Activated T-helper 2 cell treated with anti-CD3 and anti-CD28 coated beads, Interferon-gamma antibody, Interleukin-2, Interleukin-4, amounts not matched to agents 10 μg/mL and 5 μg/mL and 100 μg/mL, durations not matched to agents 14 hours and 24 hours and 36 hours (primary cell): ENCODE measurements at regions not wholly inside any gene's neighbourhood (a gene's known extent, or its start where the extent isn't known, plus 50 kb on each side); places are given as distances from the start of the nearest gene placed in this dataset.

Source experiments
- DNase-seq: peaks from one replicate; pipeline ENCODE4 v3.0.0; 2021; ENCODE audit warnings: low spot score
- H3K27ac Mint-ChIP-seq: one replicate; pipeline ENCODE4 v1.8.0; 2021; ENCODE audit warnings: mixed read lengths
- H3K27me3 Mint-ChIP-seq: one replicate; pipeline ENCODE4 v1.8.0; 2021; ENCODE audit warnings: low read depth, mixed read lengths
- H3K36me3 Mint-ChIP-seq: one replicate; pipeline ENCODE4 v1.8.0; 2021; ENCODE audit warnings: low read depth, mixed read lengths
- H3K4me1 Mint-ChIP-seq: one replicate; pipeline ENCODE4 v1.8.0; 2021; ENCODE audit warnings: low read depth, mixed read lengths
- H3K4me3 Mint-ChIP-seq: one replicate; pipeline ENCODE4 v1.8.0; 2021; ENCODE audit warnings: low read depth, mild to moderate bottlenecking, moderate library complexity, mixed read lengths
- H3K9me3 Mint-ChIP-seq: one replicate; pipeline ENCODE4 v1.8.0; 2021; ENCODE audit warnings: mixed read lengths
- intact Hi-C: fragments of 100-400 bp; cut with micrococcal nuclease; formaldehyde crosslinking; loops from one replicate; pipeline ENCODE4 v1.15.1; 2023

- no peak overlapping the region for H3K27ac Mint-ChIP-seq
- peaks cover 78% of the 10 kb centered on the region for H3K27me3 Mint-ChIP-seq
- DNase-seq: no peak
- peaks cover 13% of the 10 kb centered on the region for H3K4me1 Mint-ChIP-seq
- H3K36me3 Mint-ChIP-seq: no peaks in the 10 kb centered on the region
- H3K9me3 Mint-ChIP-seq: no peaks in the 10 kb centered on the region
- H3K4me3 Mint-ChIP-seq: no peak overlapping the region
- intact Hi-C loops: no loop called here
Measured at GRCh38 chr5:138662599-138662998, 87.4 kb upstream of the HSPA9 start.

DNA sequence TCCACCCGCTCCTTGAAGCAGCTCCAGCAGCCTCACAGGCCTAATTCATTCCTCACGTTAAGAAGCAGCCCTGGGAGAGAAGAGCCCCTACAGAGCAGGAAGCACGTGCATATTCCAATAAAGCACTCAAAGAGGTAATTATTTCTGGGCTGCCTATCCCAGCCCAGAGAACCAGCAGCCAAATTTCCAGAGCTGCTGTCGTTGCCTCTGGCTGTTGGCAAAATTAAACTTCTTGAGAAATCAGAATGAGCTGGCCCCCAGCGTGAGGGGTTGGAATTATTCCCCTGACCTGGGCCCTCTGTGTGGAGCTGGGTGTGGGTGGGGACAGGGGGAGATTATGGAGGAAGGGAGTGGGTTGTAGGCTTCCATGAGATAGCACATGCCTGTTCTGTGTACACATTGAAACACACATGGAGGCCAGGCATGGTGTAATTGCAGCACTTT lies 86.8 kb upstream of the HSPA9 start:
- H3K27me3 Mint-ChIP-seq: peaks cover 81% of the 10 kb centered on the region
- intact Hi-C loops: no loop called here
- peaks cover 12% of the 10 kb centered on the region for H3K4me1 Mint-ChIP-seq
- no peaks in the 10 kb centered on the region for H3K9me3 Mint-ChIP-seq
- no peak overlapping the region for H3K27ac Mint-ChIP-seq
- no peak overlapping the region for H3K4me3 Mint-ChIP-seq
- H3K36me3 Mint-ChIP-seq: no peaks in the 10 kb centered on the region
- DNase-seq: no peak

DNA sequence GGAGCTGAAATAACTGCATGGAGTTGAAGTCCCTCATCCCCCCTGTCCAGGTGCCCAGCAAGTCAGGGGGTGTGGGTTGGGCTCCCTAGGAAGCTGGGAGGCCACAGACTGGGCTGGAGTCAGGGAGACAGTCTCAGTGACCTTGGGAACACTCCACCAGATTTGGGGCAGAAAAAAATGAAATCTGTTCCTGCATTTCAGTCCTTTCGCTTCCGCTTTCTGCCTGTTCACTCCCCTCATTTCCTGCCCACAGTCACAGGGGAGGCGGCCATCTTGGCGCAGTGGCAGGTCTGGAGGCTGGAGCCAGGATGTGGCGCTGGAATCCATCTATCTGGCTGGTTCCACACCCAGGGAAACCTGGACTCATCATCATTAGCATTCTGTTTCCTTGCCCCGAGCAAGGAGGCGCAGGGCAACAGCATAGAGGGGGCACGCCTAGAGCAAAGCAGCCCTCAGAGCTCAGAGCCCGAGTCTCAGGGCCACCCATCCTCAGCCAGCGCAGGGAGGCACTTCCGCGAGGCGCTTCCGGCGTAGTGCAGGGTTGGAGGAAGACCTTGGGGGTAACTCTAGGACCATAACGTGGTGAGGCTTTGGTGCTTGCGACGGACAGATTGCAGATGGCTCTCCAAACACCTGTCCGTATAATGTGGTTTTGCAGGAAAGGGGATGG lies 86.2 kb upstream of the HSPA9 start:
- intact Hi-C loops: no loop called here
- Mint-ChIP-seq H3K4me3 (no peak overlapping the region), H3K4me1 (peaks cover 12% of the 10 kb centered on the region)

DNA sequence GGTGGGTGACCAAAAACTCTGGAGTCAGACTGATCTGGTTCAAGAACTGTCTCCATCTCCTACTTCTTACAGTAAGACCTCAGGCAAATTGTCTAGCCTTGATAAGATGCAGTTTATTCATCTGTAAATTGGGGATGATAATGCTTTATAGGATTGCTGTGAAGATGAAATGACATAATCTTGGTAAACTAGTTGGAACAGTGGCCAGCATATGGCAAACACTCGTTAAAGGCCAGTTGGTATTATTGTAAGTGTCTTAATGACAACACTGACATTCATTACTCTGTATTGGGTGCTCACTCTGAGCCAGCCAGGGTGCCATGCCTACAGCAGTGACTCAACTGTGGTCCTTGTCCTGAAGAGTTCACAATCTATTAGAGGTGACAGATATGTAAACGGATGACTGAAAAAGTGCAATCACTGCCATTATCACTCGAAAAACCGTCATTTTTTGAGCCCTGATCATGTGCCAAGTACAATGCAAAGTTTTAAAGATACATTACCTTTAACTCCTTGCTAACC lies 84.9 kb upstream of the HSPA9 start:
- peaks cover 82% of the 10 kb centered on the region for H3K27me3 Mint-ChIP-seq
- no peaks in the 10 kb centered on the region for H3K9me3 Mint-ChIP-seq
- no peaks in the 10 kb centered on the region for H3K36me3 Mint-ChIP-seq
- intact Hi-C loops: no loop called here
- no peak overlapping the region for H3K27ac Mint-ChIP-seq
- no peak for DNase-seq
- H3K4me3 Mint-ChIP-seq: no peak overlapping the region
- peaks cover 19% of the 10 kb centered on the region for H3K4me1 Mint-ChIP-seq

More for the DNA sequence above, 86.2 kb upstream of the HSPA9 start:
- Mint-ChIP-seq H3K9me3 (no peaks in the 10 kb centered on the region), H3K36me3 (no peaks in the 10 kb centered on the region), H3K27me3 (peaks cover 81% of the 10 kb centered on the region), H3K27ac (no peak overlapping the region)
- DNase-seq: no peak

DNA sequence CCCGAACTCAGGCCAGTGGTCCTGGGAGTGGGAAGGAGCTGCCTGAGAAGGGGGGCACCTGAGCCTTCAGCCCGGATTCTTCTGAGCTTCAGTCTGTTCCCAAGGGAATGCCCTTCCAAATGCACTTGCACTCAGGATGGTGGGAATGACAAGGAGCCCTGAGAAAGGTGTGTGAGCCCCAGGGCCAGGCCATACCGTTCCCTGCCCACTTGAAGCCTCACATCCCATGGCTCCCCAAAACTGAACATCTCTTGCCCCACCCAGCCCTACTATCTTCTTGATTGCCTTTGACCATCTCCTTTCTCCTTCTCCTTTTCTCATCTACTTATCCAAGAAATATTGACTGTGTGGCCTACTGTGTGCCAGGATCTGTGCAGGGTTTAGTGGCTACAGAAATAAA lies 84.4 kb upstream of the HSPA9 start:
- no peaks in the 10 kb centered on the region for H3K9me3 Mint-ChIP-seq
- H3K27ac Mint-ChIP-seq: no peak overlapping the region
- peaks cover 80% of the 10 kb centered on the region for H3K27me3 Mint-ChIP-seq
- no peaks in the 10 kb centered on the region for H3K36me3 Mint-ChIP-seq
- no peak overlapping the region for H3K4me3 Mint-ChIP-seq
- peaks cover 25% of the 10 kb centered on the region for H3K4me1 Mint-ChIP-seq
- intact Hi-C loops: no loop called here
- DNase-seq: no peak

DNA sequence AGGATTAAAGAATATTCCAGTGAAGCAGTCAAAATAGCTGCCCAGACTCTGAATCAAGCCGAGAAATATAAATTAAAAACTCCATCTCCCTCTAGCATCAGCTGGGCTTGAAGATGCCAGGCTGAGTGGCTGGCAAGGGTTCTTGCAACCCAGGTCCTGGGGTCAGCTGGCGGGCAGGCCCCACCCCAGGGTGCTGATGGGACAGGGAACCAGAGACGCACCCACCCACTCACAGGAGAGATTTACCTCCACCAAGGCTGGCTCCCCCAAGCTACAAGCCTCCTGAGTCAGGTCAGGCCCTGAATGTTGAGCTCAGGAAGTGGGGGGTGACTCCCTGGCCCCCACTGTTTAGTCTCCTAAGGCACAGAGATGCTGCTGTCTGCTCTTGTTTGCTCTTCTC lies 83.9 kb upstream of the HSPA9 start:
- H3K4me1 Mint-ChIP-seq: peaks cover 29% of the 10 kb centered on the region
- intact Hi-C loops: no loop called here
- no peak overlapping the region for H3K27ac Mint-ChIP-seq
- peaks cover 78% of the 10 kb centered on the region for H3K27me3 Mint-ChIP-seq
- no peak overlapping the region for H3K4me3 Mint-ChIP-seq
- no peak for DNase-seq
- H3K36me3 Mint-ChIP-seq: no peaks in the 10 kb centered on the region
- no peaks in the 10 kb centered on the region for H3K9me3 Mint-ChIP-seq

DNA sequence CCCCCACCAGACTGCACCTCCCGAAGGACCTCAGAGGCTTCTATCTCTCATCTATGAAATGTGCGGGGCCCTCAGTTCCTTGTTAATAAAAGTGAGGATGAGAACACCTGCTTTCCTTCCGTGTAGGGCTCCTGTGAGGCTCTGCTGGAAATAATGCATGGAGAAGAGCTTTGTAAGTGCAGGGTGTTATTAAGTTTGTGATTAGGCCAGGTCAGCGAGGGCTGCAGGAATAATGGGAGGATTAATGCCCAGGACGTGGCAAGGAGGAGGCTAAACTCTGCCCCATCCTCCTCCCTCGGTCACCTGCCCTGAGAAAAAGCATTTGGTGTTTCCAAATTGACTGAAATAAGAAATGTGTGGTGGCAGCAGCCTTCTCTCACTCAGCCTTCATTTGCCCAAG lies 83.5 kb upstream of the HSPA9 start:
- no peak for DNase-seq

GRCh38 chr5:138657360-138657759 lies 82.2 kb upstream of the HSPA9 start:
- peaks cover 82% of the 10 kb centered on the region for H3K27me3 Mint-ChIP-seq
- H3K9me3 Mint-ChIP-seq: no peaks in the 10 kb centered on the region
- no peak overlapping the region for H3K27ac Mint-ChIP-seq
- no peak overlapping the region for H3K4me3 Mint-ChIP-seq
- H3K36me3 Mint-ChIP-seq: no peaks in the 10 kb centered on the region
- intact Hi-C loops: no loop called here
- DNase-seq: no peak
- H3K4me1 Mint-ChIP-seq: peaks cover 26% of the 10 kb centered on the region

More for the DNA sequence above, 83.5 kb upstream of the HSPA9 start:
- Mint-ChIP-seq H3K4me3 (no peak overlapping the region), H3K27ac (no peak overlapping the region), H3K4me1 (peaks cover 33% of the 10 kb centered on the region), H3K9me3 (no peaks in the 10 kb centered on the region), H3K36me3 (no peaks in the 10 kb centered on the region), H3K27me3 (peaks cover 80% of the 10 kb centered on the region)
- intact Hi-C loops: no loop called here

GRCh38 chr5:138656916-138657315 lies 81.7 kb upstream of the HSPA9 start:
- H3K4me3 Mint-ChIP-seq: no peak overlapping the region
- H3K9me3 Mint-ChIP-seq: no peaks in the 10 kb centered on the region
- H3K27ac Mint-ChIP-seq: no peak overlapping the region
- peaks cover 26% of the 10 kb centered on the region for H3K4me1 Mint-ChIP-seq
- peaks cover 80% of the 10 kb centered on the region for H3K27me3 Mint-ChIP-seq
- intact Hi-C loops: no loop called here
- no peak for DNase-seq
- H3K36me3 Mint-ChIP-seq: no peaks in the 10 kb centered on the region

- H3K27ac Mint-ChIP-seq: no peak overlapping the region
- peaks cover 26% of the 10 kb centered on the region for H3K4me1 Mint-ChIP-seq
- no peak for DNase-seq
- intact Hi-C loops: loop anchor here (2.0 kb wide), 1 partner anchor 81 kb away; the partner anchor contains the start of gene HSPA9
- H3K27me3 Mint-ChIP-seq: peaks cover 79% of the 10 kb centered on the region
- H3K4me3 Mint-ChIP-seq: no peak overlapping the region
- no peaks in the 10 kb centered on the region for H3K36me3 Mint-ChIP-seq
- no peaks in the 10 kb centered on the region for H3K9me3 Mint-ChIP-seq
Measured at GRCh38 chr5:138655530-138656190, 80.5 kb upstream of the HSPA9 start.

- DNase-seq: peak; percentile 53
- Mint-ChIP-seq H3K4me3 (peak overlapping the region; percentile 9), H3K27me3 (peaks cover 78% of the 10 kb centered on the region), H3K4me1 (peaks cover 26% of the 10 kb centered on the region), H3K36me3 (no peaks in the 10 kb centered on the region), H3K27ac (peak overlapping the region; percentile 91), H3K9me3 (no peaks in the 10 kb centered on the region)
- intact Hi-C loops: loop anchor here (1.0 to 5.0 kb wide), 8 partner anchors 80 to 618 kb away; partner anchors contain the start of gene HSPA9
Measured at GRCh38 chr5:138654281-138654867, 79.2 kb upstream of the HSPA9 start.

- DNase-seq: no peak
- Mint-ChIP-seq H3K9me3 (no peaks in the 10 kb centered on the region), H3K27me3 (peaks cover 81% of the 10 kb centered on the region), H3K27ac (no peak overlapping the region), H3K4me1 (peaks cover 26% of the 10 kb centered on the region), H3K36me3 (no peaks in the 10 kb centered on the region), H3K4me3 (no peak overlapping the region)
- intact Hi-C loops: loop anchor here (5.0 kb wide), 4 partner anchors 104 to 619 kb away; no protein-coding TSS in a partner anchor
Measured at GRCh38 chr5:138653502-138653901, 78.3 kb upstream of the HSPA9 start.

DNA sequence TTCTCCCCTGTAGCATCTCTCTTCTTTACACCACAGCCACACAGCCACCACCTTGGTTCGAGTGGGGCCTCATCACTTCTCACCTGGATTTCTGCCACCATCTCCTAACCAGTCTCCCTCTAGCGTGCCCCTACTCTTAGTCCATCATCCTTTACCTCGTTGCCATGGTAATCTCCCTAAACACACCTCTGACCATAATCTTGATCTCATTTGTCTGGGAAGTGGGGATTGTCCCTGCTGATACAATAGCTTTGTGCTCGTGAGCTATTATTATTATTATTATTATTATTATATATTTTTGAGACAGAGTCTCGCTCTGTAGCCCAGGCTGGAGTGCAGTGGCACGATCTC lies 76.5 kb upstream of the HSPA9 start:
- Mint-ChIP-seq H3K9me3 (no peaks in the 10 kb centered on the region), H3K27me3 (peaks cover 86% of the 10 kb centered on the region), H3K27ac (no peak overlapping the region), H3K36me3 (no peaks in the 10 kb centered on the region), H3K4me1 (peaks cover 26% of the 10 kb centered on the region), H3K4me3 (no peak overlapping the region)
- intact Hi-C loops: loop anchor here (5.0 kb wide), 4 partner anchors 106 to 621 kb away; no protein-coding TSS in a partner anchor
- no peak for DNase-seq
